K562 (cell line): ENCODE measurements at regions not wholly inside any gene's neighbourhood (a gene's known extent, or its start where the extent isn't known, plus 50 kb on each side); places are given as distances from the start of the nearest gene placed in this dataset.

Experiments used
- CTBP1 ChIP-seq: fragments of 450-650 bp; IDR thresholded peaks from 2 replicates; pipeline ENCODE4 v1.6.1; 2016; ENCODE audit warnings: borderline replicate concordance
- EWSR1 ChIP-seq: fragments of 450-650 bp; IDR thresholded peaks from 2 replicates; pipeline ENCODE4 v1.6.1; 2018; ENCODE audit warnings: borderline replicate concordance, mild to moderate bottlenecking, low read depth, moderate library complexity; ENCODE audit not compliant: partially characterized antibody
- FOXK2 ChIP-seq, 2 experiments: fragments of 450-650 bp; IDR thresholded peaks in 1 of 2; conservative IDR thresholded peaks in 1 of 2; 2 replicates each; pipeline ENCODE4 v1.6.1; 2016; ENCODE audit warnings: low read depth in 2 of 2, mild to moderate bottlenecking in 1 of 2
- POU5F1 ChIP-seq: fragments of 150-350 bp; IDR thresholded peaks from 2 replicates; pipeline ENCODE4 v1.6.1; 2014; ENCODE audit warnings: borderline replicate concordance, low read length, low read depth, mild to moderate bottlenecking; ENCODE audit not compliant: partially characterized antibody
- RAD21 ChIP-seq, 2 experiments: fragments of 250-450 bp in 1 of 2; fragments of 450-650 bp in 1 of 2; sonication (Bioruptor Pico) in 1 of 2; formaldehyde crosslinking in 1 of 2; IDR thresholded peaks in 1 of 2; conservative IDR thresholded peaks in 1 of 2; 2 replicates each; pipeline versions ENCODE4 v1.4.0 to v1.8.0; 2020 to 2022; ENCODE audit warnings: mild to moderate bottlenecking in 2 of 2, moderate library complexity in 1 of 2
- RBM39 ChIP-seq: fragments of 200-400 bp; formaldehyde crosslinking; optimal IDR thresholded peaks from 2 replicates; pipeline ENCODE3; 2018; ENCODE audit warnings: low read depth, low read length
- SLC30A9 ChIP-seq: fragments of 250-450 bp; sonication (Bioruptor Pico); IDR thresholded peaks from 2 replicates; pipeline ENCODE4 v1.8.0; 2022; ENCODE audit warnings: mild to moderate bottlenecking, moderate library complexity
- SMC3 ChIP-seq: conservative IDR thresholded peaks from 2 replicates; pipeline ENCODE4 v1.6.1; 2011; ENCODE audit warnings: low read depth, low read length, improper control_type of control experiment; ENCODE audit not compliant: insufficient read depth
- U2AF1 ChIP-seq: fragments of 200-400 bp; formaldehyde crosslinking; optimal IDR thresholded peaks from 2 replicates; pipeline ENCODE3; 2017; ENCODE audit warnings: mild to moderate bottlenecking, low read depth, low read length, moderate library complexity
- ZZZ3 ChIP-seq: fragments of 450-650 bp; IDR thresholded peaks from 2 replicates; pipeline ENCODE4 v1.6.1; 2016; ENCODE audit warnings: antibody characterized with exemption, mild to moderate bottlenecking, moderate library complexity

- no peak for TF ChIP-seq ZZZ3
- no peak for TF ChIP-seq CTBP1
- TF ChIP-seq SLC30A9 (CRISPR knock-in tag): no peak
- TF ChIP-seq RAD21 (CRISPR knock-in tag; conservative IDR thresholded peaks at IDR 0.05 in 1 of 2, IDR thresholded peaks at IDR 0.05 in 1 of 2): no peak
- no peak for TF ChIP-seq RBM39
- TF ChIP-seq FOXK2 (conservative IDR thresholded peaks at IDR 0.05 in 1 of 2, IDR thresholded peaks at IDR 0.05 in 1 of 2; ENCODE audit: low read depth in 2 of 2): no peak
- no peak for TF ChIP-seq EWSR1
- TF ChIP-seq SMC3: no peak
- TF ChIP-seq POU5F1: no peak
- TF ChIP-seq U2AF1: no peak
Observed at GRCh38 chrX:95612350-95612749, 1072.3 kb upstream of the DIAPH2 start.
